ENCODE measurements at regions not wholly inside any gene's neighbourhood (a gene's known extent, or its start where the extent isn't known, plus 50 kb on each side); places are given as distances from the start of the nearest gene placed in this dataset.
A peak's percentile ranks its signal among the peaks of the same experiment; 100 is the strongest.

DNA sequence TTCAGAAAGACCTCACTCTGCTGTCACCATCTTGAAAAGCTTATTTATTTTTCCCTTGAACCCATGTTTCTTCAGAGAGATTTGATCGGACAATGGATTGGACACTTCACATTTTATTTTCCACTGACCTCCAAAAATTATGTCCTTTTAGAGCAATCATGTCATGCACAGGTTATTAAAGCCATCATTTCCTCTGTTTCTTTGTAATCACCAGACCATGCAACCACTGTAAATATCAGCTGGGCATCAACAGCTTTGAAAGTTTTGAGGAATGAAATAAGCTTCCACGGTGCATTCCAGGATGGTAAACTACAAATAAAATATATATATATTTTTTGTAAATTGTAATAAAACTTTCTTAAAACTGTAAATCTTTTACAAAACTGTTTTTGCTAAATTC lies 144.1 kb upstream of the ADAMTS5 start:
- no peaks in the 10 kb centered on the region for H3K27me3 ChIP-seq (ENCODE audit: control insufficient read depth, insufficient read depth, low read length)
- DNase-seq (ENCODE audit: low read depth) (no peak), FAIRE-seq (no peak)
- no peaks in the 10 kb centered on the region for H3K36me3 ChIP-seq (ENCODE audit: control insufficient read depth, insufficient read depth, low read length)
- TF ChIP-seq, protein P1, sequence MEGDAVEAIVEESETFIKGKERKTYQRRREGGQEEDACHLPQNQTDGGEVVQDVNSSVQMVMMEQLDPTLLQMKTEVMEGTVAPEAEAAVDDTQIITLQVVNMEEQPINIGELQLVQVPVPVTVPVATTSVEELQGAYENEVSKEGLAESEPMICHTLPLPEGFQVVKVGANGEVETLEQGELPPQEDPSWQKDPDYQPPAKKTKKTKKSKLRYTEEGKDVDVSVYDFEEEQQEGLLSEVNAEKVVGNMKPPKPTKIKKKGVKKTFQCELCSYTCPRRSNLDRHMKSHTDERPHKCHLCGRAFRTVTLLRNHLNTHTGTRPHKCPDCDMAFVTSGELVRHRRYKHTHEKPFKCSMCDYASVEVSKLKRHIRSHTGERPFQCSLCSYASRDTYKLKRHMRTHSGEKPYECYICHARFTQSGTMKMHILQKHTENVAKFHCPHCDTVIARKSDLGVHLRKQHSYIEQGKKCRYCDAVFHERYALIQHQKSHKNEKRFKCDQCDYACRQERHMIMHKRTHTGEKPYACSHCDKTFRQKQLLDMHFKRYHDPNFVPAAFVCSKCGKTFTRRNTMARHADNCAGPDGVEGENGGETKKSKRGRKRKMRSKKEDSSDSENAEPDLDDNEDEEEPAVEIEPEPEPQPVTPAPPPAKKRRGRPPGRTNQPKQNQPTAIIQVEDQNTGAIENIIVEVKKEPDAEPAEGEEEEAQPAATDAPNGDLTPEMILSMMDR (IDR thresholded peaks at IDR 0.05; ENCODE audit: insufficient read depth, low read length, severe bottlenecking), result no peak
- no peak overlapping the region for H3K4me3 ChIP-seq (ENCODE audit: low read depth, low read length)

DNA sequence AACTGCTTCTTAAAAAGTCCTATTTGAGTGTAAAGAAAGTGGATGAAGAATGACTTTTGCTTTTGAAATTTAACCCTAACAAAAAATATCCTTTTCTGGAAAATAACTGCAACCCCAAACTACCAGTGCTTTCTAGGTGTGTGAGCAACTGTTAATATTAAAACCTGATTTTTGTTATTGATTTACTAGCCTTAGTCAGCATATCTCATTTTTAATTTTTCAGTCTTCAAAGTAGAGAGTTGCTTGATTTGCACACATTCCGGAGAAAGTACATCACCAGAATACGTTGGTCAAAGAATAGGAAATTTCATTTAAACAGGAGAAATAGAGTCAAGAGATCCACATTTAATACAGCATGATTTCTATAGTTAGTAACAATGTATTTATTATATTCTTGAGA lies 141.8 kb upstream of the ADAMTS5 start:
- TF ChIP-seq, protein P1 (IDR thresholded peaks at IDR 0.05; ENCODE audit: insufficient read depth, low read length, severe bottlenecking), result no peak
- H3K27me3 ChIP-seq (ENCODE audit: control insufficient read depth, insufficient read depth, low read length), result no peaks in the 10 kb centered on the region
- FAIRE-seq, result no peak
- no peak for DNase-seq (ENCODE audit: low read depth)
- H3K36me3 ChIP-seq (ENCODE audit: control insufficient read depth, insufficient read depth, low read length), result no peaks in the 10 kb centered on the region
- H3K4me3 ChIP-seq (ENCODE audit: low read depth, low read length), result no peak overlapping the region

DNA sequence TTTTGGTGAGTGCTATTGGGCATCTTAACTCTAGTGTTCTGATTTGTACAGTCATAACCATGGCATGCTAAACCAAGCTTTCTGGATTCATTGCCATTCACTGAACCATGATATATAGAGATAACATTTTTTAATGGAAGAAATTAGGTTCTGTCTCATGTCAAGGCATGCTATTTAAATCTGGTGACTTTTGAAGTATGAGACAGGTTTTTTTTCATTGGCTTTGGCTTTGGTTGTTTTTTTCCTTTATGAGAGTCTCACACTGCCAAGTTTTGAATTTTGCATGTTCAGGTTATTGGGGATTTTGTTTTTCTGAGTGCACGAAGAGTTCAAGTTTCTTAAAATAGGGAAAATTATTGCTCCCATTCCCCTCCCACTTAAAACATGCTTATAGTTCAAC lies 141.3 kb upstream of the ADAMTS5 start:
- H3K27me3 ChIP-seq (ENCODE audit: control insufficient read depth, insufficient read depth, low read length), result no peaks in the 10 kb centered on the region
- TF ChIP-seq, protein P1 (IDR thresholded peaks at IDR 0.05; ENCODE audit: insufficient read depth, low read length, severe bottlenecking), result no peak
- no peaks in the 10 kb centered on the region for H3K36me3 ChIP-seq (ENCODE audit: control insufficient read depth, insufficient read depth, low read length)
- no peak for FAIRE-seq
- no peak overlapping the region for H3K4me3 ChIP-seq (ENCODE audit: low read depth, low read length)
- DNase-seq (ENCODE audit: low read depth), result peak; percentile 82

DNA sequence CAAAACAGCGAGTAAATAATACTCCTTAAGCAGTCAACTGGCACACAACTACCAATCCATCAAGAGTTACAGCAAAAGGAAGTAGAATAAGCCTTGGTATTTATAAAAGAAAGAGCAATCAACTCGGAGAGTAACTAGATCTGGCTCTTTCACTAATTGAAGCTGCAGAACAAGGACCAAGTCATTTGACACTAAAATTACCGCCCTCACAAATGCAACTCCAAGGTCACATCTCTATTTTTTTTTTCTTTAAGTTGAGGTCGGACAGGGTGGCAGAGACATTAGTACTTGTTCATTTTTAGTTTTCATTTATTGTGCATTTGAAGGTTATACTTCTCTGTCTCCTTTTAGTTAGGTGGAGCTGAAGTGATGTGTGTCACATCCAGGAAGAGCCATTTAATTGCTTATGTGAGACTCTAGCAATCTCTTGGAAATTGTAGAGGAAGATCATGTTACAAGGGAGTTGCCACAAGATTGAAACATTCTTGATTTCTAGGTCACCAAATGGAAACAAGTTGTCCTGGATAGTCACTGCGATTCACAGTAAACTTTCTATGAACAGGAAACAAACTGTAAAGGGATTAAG lies 138.1 kb upstream of the ADAMTS5 start:
- H3K27me3 ChIP-seq (ENCODE audit: control insufficient read depth, insufficient read depth, low read length), result no peaks in the 10 kb centered on the region
- no peak overlapping the region for H3K4me3 ChIP-seq (ENCODE audit: low read depth, low read length)
- DNase-seq (ENCODE audit: low read depth) (peak; percentile 67), FAIRE-seq (no peak)
- TF ChIP-seq, protein P1 (IDR thresholded peaks at IDR 0.05; ENCODE audit: insufficient read depth, low read length, severe bottlenecking), result no peak
- no peaks in the 10 kb centered on the region for H3K36me3 ChIP-seq (ENCODE audit: control insufficient read depth, insufficient read depth, low read length)

DNA sequence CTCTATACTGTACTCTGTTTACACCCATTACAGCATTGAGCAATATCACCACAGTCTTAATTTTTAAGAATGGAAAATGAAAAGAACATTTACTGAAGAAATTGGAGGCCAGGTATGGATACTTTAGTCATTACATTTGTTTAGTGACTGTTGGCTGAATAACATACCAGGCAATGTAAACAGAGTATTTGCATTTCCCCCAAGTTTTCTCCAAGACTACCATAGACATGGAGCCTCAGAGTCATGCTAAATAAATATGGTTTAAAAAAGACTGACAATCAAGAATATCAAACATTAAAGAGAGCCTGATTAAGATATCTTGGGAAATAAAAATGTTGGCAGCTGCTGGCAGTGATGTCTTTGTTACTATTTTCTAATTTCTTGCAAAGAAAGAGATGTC lies 136.9 kb upstream of the ADAMTS5 start:
- TF ChIP-seq, protein P1 (IDR thresholded peaks at IDR 0.05; ENCODE audit: insufficient read depth, low read length, severe bottlenecking), result no peak
- Histone ChIP-seq H3K4me3 (ENCODE audit: low read depth, low read length) (no peak overlapping the region), H3K36me3 (ENCODE audit: control insufficient read depth, insufficient read depth, low read length) (no peaks in the 10 kb centered on the region), H3K27me3 (ENCODE audit: control insufficient read depth, insufficient read depth, low read length) (no peaks in the 10 kb centered on the region)
- DNase-seq (ENCODE audit: low read depth) (peak; percentile 33), FAIRE-seq (no peak)

DNA sequence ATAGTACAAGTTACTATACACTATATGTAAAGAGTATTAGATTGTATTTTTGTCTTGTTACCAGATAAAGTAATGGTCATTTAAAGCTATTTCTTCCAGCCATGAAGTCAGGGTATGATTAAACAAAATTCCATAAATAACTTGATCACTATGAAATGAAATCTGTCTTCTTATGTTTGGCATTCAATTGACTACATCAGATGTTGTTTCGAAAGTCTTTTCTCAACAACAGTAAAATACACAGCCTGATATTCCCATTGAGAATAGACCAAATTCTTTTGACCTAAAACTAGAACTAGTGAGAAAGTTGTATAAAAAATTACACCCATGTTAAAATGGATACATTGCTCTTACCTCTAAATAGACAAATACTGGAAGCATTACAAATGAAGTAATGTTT lies 134.6 kb upstream of the ADAMTS5 start:
- FAIRE-seq (no peak), DNase-seq (ENCODE audit: low read depth) (no peak)
- TF ChIP-seq, protein P1 (IDR thresholded peaks at IDR 0.05; ENCODE audit: insufficient read depth, low read length, severe bottlenecking), result no peak
- no peaks in the 10 kb centered on the region for H3K27me3 ChIP-seq (ENCODE audit: control insufficient read depth, insufficient read depth, low read length)
- no peaks in the 10 kb centered on the region for H3K36me3 ChIP-seq (ENCODE audit: control insufficient read depth, insufficient read depth, low read length)
- H3K4me3 ChIP-seq (ENCODE audit: low read depth, low read length), result no peak overlapping the region
